ENCODE measurements at regions not wholly inside any gene's neighbourhood (a gene's known extent, or its start where the extent isn't known, plus 50 kb on each side); places are given as distances from the start of the nearest gene placed in this dataset.

DNA sequence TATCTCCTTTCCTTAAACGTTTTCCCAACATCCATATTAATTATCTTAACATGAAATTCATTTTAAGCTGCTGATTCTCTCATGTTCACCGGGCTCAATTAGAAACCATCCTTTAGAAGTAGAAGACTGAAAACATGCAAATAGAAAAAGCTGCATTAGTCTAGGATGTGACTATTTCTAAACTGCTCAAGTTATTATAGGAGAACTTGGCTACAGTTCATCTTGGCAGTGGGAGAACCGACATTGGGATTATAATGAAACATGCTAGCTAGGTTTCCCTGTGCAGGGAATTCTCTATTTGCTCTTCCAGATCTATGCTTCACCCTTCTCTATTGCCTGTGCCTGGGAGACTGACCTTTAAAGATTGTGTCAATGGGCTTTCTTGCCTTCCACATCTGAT, 151.0 kb upstream of the PPARGC1A start:
- Histone ChIP-seq H3K4me1 (ENCODE audit: low read depth) (no peaks in the 10 kb centered on the region), H3K36me3 (ENCODE audit: low read depth) (no peaks in the 10 kb centered on the region), H3K9me3 (no peaks in the 10 kb centered on the region), H3K4me3 (no peak overlapping the region)
- DNase-seq = no peak
- no peak for ATAC-seq
- intact Hi-C loops (cut with DNase I, micrococcal nuclease) = no loop called here
- no peak for TF ChIP-seq CTCF (IDR thresholded peaks at IDR 0.05)

GRCh38 chr4:24033626-24034025, 143.8 kb upstream of the PPARGC1A start:
- Histone ChIP-seq H3K36me3 (ENCODE audit: low read depth) (no peaks in the 10 kb centered on the region), H3K9me3 (no peaks in the 10 kb centered on the region), H3K4me3 (no peak overlapping the region), H3K4me1 (ENCODE audit: low read depth) (no peaks in the 10 kb centered on the region)
- DNase-seq (no peak), ATAC-seq (no peak)
- TF ChIP-seq CTCF (IDR thresholded peaks at IDR 0.05) = no peak
- intact Hi-C loops (cut with DNase I, micrococcal nuclease) = no loop called here

DNA sequence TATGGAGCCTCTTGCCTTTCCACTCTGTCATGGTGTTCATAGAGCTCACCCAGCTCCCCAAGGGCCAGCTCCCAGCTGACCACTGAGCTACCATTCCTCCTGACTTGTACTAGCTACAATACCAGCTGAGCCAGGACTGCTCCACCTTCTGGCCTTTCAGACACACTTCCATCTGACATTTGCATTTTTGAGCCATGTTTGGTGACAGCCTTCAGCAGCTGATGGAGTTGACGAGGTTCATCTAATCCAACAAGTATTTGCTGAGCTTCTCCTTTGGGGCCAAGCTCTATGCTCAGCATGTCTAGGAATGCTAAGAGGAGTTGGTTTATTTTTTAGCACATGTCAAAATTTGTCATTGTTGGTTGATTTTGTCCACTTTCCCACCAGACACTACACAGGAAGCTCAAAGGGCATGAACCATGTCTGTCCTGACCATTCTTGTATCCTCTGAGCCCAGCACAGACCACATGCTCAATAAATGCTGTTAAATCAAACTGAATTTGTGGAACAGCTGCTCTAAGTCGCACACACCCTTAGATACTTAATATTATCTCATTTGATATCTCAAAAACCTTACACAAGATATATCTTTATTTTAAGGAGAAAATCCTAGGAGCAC, 142.6 kb upstream of the PPARGC1A start:
- peak; percentile 71 for ATAC-seq
- Histone ChIP-seq H3K4me1 (ENCODE audit: low read depth) (no peaks in the 10 kb centered on the region), H3K36me3 (ENCODE audit: low read depth) (no peaks in the 10 kb centered on the region), H3K4me3 (no peak overlapping the region), H3K9me3 (no peaks in the 10 kb centered on the region)
- intact Hi-C loops (cut with DNase I, micrococcal nuclease) = no loop called here
- peak in 1 of 3 donors; percentile 23 for DNase-seq
- no peak for TF ChIP-seq CTCF (IDR thresholded peaks at IDR 0.05)

DNA sequence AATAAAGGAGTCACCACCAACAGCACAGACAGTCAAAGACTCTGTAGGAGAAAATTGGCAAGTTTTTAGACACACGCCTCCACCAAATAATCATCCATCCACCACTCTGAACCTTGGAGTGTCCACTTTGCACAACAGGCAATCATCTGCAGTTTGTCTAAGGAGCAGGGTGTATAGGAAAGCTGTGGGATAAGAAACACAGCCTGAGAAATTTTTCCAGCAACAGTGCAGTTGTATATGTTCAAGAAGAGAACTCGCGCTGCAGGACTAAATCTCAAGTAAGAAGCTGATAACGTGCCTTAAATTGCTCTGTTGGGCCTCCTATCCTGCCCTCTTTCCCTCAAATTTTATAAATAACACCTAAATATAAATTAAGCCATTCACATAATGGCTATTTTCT, 136.7 kb upstream of the PPARGC1A start:
- TF ChIP-seq CTCF (IDR thresholded peaks at IDR 0.05) = no peak
- Histone ChIP-seq H3K4me3 (no peak overlapping the region), H3K4me1 (ENCODE audit: low read depth) (no peaks in the 10 kb centered on the region), H3K9me3 (no peaks in the 10 kb centered on the region), H3K36me3 (ENCODE audit: low read depth) (no peaks in the 10 kb centered on the region)
- intact Hi-C loops (cut with DNase I, micrococcal nuclease) = no loop called here
- ATAC-seq (no peak), DNase-seq (no peak)

- Histone ChIP-seq H3K4me1 (ENCODE audit: low read depth) (no peaks in the 10 kb centered on the region), H3K9me3 (no peaks in the 10 kb centered on the region), H3K36me3 (ENCODE audit: low read depth) (no peaks in the 10 kb centered on the region), H3K4me3 (no peak overlapping the region)
- TF ChIP-seq CTCF (IDR thresholded peaks at IDR 0.05) = no peak
- DNase-seq = no peak
- ATAC-seq = no peak
- intact Hi-C loops (cut with DNase I, micrococcal nuclease) = no loop called here
Observed at GRCh38 chr4:24024605-24025004, 134.8 kb upstream of the PPARGC1A start.

GRCh38 chr4:24024157-24024556, 134.3 kb upstream of the PPARGC1A start:
- Histone ChIP-seq H3K4me3 (no peak overlapping the region), H3K4me1 (ENCODE audit: low read depth) (no peaks in the 10 kb centered on the region), H3K9me3 (no peaks in the 10 kb centered on the region), H3K36me3 (ENCODE audit: low read depth) (no peaks in the 10 kb centered on the region)
- DNase-seq (no peak), ATAC-seq (no peak)
- TF ChIP-seq CTCF (IDR thresholded peaks at IDR 0.05) = no peak
- intact Hi-C loops (cut with DNase I, micrococcal nuclease) = no loop called here
